Activated CD4-positive, alpha-beta T cell treated with anti-CD3 and anti-CD28 coated beads, Interleukin-2, amount 50 U/mL, for 4 hours (primary cell): ENCODE measurements at regions not wholly inside any gene's neighbourhood (a gene's known extent, or its start where the extent isn't known, plus 50 kb on each side); places are given as distances from the start of the nearest gene placed in this dataset.

ENCODE experiments used
- DNase-seq, 2 experiments: peaks; one replicate each; pipeline ENCODE4 v3.0.0-alpha.2; 2020

- no peak for DNase-seq
Measured at GRCh38 chr6:43861212-43861894, 91.3 kb downstream of the VEGFA start.

- DNase-seq, result no peak
Measured at GRCh38 chr6:43860285-43860684, 90.3 kb downstream of the VEGFA start.

GRCh38 chr6:43859213-43859612, 89.2 kb downstream of the VEGFA start:
- no peak for DNase-seq

- no peak for DNase-seq
Measured at GRCh38 chr6:43858161-43859153, 88.4 kb downstream of the VEGFA start.

- DNase-seq, result no peak
Measured at GRCh38 chr6:43856005-43856765, 86.2 kb downstream of the VEGFA start.

- DNase-seq, result no peak
Measured at GRCh38 chr6:43855247-43855646, 85.2 kb downstream of the VEGFA start.

- no peak for DNase-seq
Measured at GRCh38 chr6:43853066-43853650, 83.1 kb downstream of the VEGFA start.

GRCh38 chr6:43852350-43852864, 82.4 kb downstream of the VEGFA start:
- DNase-seq, result no peak

GRCh38 chr6:43851204-43851865, 81.3 kb downstream of the VEGFA start:
- DNase-seq, result no peak

- no peak for DNase-seq
Measured at GRCh38 chr6:43850314-43851203, 80.5 kb downstream of the VEGFA start.

GRCh38 chr6:43849844-43850243, 79.8 kb downstream of the VEGFA start:
- DNase-seq, result no peak

- DNase-seq, result no peak
Measured at GRCh38 chr6:43848671-43849391, 78.8 kb downstream of the VEGFA start.

- DNase-seq, result no peak
Measured at GRCh38 chr6:43847741-43848630, 78.0 kb downstream of the VEGFA start.

- DNase-seq, result no peak
Measured at GRCh38 chr6:43846556-43846955, 76.5 kb downstream of the VEGFA start.

GRCh38 chr6:43845646-43846045, 75.6 kb downstream of the VEGFA start:
- no peak for DNase-seq

- no peak for DNase-seq
Measured at GRCh38 chr6:43843669-43844171, 73.7 kb downstream of the VEGFA start.

- no peak for DNase-seq
Measured at GRCh38 chr6:43843097-43843645, 73.2 kb downstream of the VEGFA start.

- DNase-seq, result no peak
Measured at GRCh38 chr6:43842231-43842794, 72.3 kb downstream of the VEGFA start.
